BJ (cell line): ENCODE measurements at regions not wholly inside any gene's neighbourhood (a gene's known extent, or its start where the extent isn't known, plus 50 kb on each side); places are given as distances from the start of the nearest gene placed in this dataset.

Experiments
- CTCF ChIA-PET: fragments of 350-600 bp; formaldehyde crosslinking; extraction: SDS; loops from one replicate; lab custom pipeline; 2021; ENCODE audit warnings: antibody characterized with exemption, inconsistent platforms; lab: Yijun Ruan, JAX
- POLR2A ChIA-PET: fragments of 300-600 bp; sonication (Branson Sonifier 250); formaldehyde crosslinking; extraction: SDS; loops from one replicate; lab custom pipeline; 2021; ENCODE audit warnings: antibody characterized with exemption; lab: Charles Lee
- DNase-seq: peaks from one replicate; pipeline ENCODE4 v3.0.0-alpha.2; 2011; ENCODE audit warnings: low read depth
- H3K27me3 ChIP-seq: 2 replicates; pipeline ENCODE4 v1.6.0; 2011; ENCODE audit warnings: low read length; ENCODE audit not compliant: control insufficient read depth, insufficient read depth
- H3K36me3 ChIP-seq: 2 replicates; pipeline ENCODE4 v1.5.1; 2011; ENCODE audit warnings: low read length; ENCODE audit not compliant: control insufficient read depth, insufficient read depth
- H3K4me3 ChIP-seq: 2 replicates; pipeline ENCODE4 v1.5.1; 2011; ENCODE audit warnings: low read depth, mild to moderate bottlenecking, control low read depth, low read length
- CTCF ChIP-seq: IDR thresholded peaks from 2 replicates; pipeline ENCODE4 v1.5.1; 2011; ENCODE audit warnings: low read depth, mild to moderate bottlenecking, control low read depth, inconsistent platforms, low read length, moderate library complexity; ENCODE audit not compliant: insufficient read depth

GRCh38 chr2:118457951-118458350, 369.7 kb downstream of the INSIG2 start:
- Histone ChIP-seq H3K27me3 (no peaks in the 10 kb centered on the region), H3K4me3 (no peak overlapping the region), H3K36me3 (no peaks in the 10 kb centered on the region)
- CTCF ChIA-PET, result no interaction called here
- no peak for TF ChIP-seq CTCF
- POLR2A ChIA-PET, result no interaction called here
- no peak for DNase-seq

GRCh38 chr2:118449401-118449800, 361.1 kb downstream of the INSIG2 start:
- no peak for DNase-seq

GRCh38 chr2:118443596-118443995, 355.3 kb downstream of the INSIG2 start:
- no peak for TF ChIP-seq CTCF
- POLR2A ChIA-PET, result no interaction called here
- Histone ChIP-seq H3K36me3 (no peaks in the 10 kb centered on the region), H3K4me3 (no peak overlapping the region), H3K27me3 (no peaks in the 10 kb centered on the region)
- no peak for DNase-seq
- CTCF ChIA-PET, result no interaction called here

More at GRCh38 chr2:118449401-118449800, 361.1 kb downstream of the INSIG2 start:
- TF ChIP-seq CTCF, result no peak
- Histone ChIP-seq H3K36me3 (no peaks in the 10 kb centered on the region), H3K4me3 (no peak overlapping the region), H3K27me3 (no peaks in the 10 kb centered on the region)
- ChIA-PET CTCF (interaction anchor here (1.0 to 1.5 kb wide), 3 partner anchors 11 to 406 kb away, joined by 3 to 4 read pairs (median 3); no protein-coding TSS in a partner anchor), POLR2A (no interaction called here)

GRCh38 chr2:118442996-118443553, 354.8 kb downstream of the INSIG2 start:
- Histone ChIP-seq H3K27me3 (no peaks in the 10 kb centered on the region), H3K36me3 (no peaks in the 10 kb centered on the region), H3K4me3 (no peak overlapping the region)
- no peak for TF ChIP-seq CTCF
- no peak for DNase-seq
- ChIA-PET POLR2A (no interaction called here), CTCF (no interaction called here)

GRCh38 chr2:118442046-118442445, 353.8 kb downstream of the INSIG2 start:
- DNase-seq, result no peak

More at GRCh38 chr2:118442046-118442445, 353.8 kb downstream of the INSIG2 start:
- POLR2A ChIA-PET, result no interaction called here
- no peak for TF ChIP-seq CTCF
- Histone ChIP-seq H3K4me3 (no peak overlapping the region), H3K27me3 (no peaks in the 10 kb centered on the region), H3K36me3 (no peaks in the 10 kb centered on the region)
- CTCF ChIA-PET, result no interaction called here
